ENCODE measurements at regions not wholly inside any gene's neighbourhood (a gene's known extent, or its start where the extent isn't known, plus 50 kb on each side); places are given as distances from the start of the nearest gene placed in this dataset.

DNA sequence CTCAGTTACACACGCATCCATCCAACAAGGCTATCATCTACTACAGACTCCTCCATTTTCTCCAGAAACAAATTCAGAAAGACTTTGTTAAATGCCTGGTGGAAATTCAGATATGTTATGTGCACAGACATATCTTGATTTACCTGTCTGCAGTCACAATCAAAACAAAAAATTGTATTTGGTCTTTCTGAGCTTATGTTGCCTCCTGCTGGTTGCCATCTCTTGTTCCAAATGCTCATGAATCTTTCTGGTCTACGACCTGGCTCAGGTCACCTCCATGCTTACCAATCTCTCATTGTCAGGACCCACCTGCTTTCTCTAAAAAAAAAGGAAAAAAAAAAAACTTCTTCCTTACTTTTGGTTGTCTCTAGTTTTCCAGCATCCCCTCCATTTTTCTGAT is 169.2 kb upstream of the PLXNC1 start:
- TF ChIP-seq TCF7L2 (IDR thresholded peaks at IDR 0.05; ENCODE audit: borderline replicate concordance, extremely low read depth, insufficient read depth, insufficient read length) = no peak
- TF ChIP-seq CEBPB (IDR thresholded peaks at IDR 0.05; ENCODE audit: low read depth) = no peak
- no peak for TF ChIP-seq SIN3A (IDR thresholded peaks at IDR 0.05; ENCODE audit: low read depth)
- TF ChIP-seq, protein P1, sequence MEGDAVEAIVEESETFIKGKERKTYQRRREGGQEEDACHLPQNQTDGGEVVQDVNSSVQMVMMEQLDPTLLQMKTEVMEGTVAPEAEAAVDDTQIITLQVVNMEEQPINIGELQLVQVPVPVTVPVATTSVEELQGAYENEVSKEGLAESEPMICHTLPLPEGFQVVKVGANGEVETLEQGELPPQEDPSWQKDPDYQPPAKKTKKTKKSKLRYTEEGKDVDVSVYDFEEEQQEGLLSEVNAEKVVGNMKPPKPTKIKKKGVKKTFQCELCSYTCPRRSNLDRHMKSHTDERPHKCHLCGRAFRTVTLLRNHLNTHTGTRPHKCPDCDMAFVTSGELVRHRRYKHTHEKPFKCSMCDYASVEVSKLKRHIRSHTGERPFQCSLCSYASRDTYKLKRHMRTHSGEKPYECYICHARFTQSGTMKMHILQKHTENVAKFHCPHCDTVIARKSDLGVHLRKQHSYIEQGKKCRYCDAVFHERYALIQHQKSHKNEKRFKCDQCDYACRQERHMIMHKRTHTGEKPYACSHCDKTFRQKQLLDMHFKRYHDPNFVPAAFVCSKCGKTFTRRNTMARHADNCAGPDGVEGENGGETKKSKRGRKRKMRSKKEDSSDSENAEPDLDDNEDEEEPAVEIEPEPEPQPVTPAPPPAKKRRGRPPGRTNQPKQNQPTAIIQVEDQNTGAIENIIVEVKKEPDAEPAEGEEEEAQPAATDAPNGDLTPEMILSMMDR (IDR thresholded peaks at IDR 0.05 in 2 of 3, conservative IDR thresholded peaks at IDR 0.05 in 1 of 3; ENCODE audit: borderline replicate concordance in 1 of 3, insufficient read depth in 1 of 3, low read depth in 2 of 3, low read length in 2 of 3) = peak; percentile 47 to 68 (median 61)
- TF ChIP-seq JUND (IDR thresholded peaks at IDR 0.05) = no peak
- peak; percentile 88 for TF ChIP-seq RAD21 (IDR thresholded peaks at IDR 0.05; ENCODE audit: low read depth)

All from HCT116 (cell line).